ENCODE measurements at regions not wholly inside any gene's neighbourhood (a gene's known extent, or its start where the extent isn't known, plus 50 kb on each side); places are given as distances from the start of the nearest gene placed in this dataset.
"Not testable (repeated sequence)": the region's sequence is repeated elsewhere in the genome, so short reads cannot be mapped to it uniquely, and the experiment has no call there.

DNA sequence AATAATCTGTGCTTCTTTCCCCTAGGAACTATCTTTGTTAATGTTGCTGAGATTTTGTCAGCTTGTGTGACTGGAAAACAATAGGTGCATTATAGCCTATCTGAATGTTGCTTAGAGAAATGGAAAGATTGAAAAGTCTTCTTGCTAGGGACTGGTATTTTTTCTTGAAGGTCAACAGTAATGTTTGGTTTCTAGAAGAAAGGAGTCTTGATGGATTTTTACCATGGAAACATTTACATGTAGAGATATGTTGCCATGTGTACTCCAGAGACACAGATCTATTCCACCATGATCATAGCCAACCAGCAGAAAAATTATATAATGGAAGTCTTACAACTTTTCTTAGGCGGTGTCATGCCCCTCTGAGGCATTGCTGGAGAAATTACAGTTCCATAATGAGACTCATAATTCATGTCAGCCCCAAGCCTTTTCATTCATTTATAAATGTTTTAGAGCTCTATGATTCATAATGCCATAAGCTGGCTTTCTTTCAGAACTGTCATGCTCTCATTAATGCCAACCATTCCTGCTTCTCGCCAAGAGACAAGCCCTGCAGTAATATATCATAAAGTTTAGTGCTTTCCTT, 175.1 kb upstream of the PTPRZ1 start:
- Mint-ChIP-seq H3K9me3 (no peaks in the 10 kb centered on the region), H3K4me1 (no peaks in the 10 kb centered on the region), H3K36me3 (ENCODE audit: low read depth) (no peaks in the 10 kb centered on the region), H3K4me3 (no peak overlapping the region), H3K27ac (no peak overlapping the region), H3K27me3 (ENCODE audit: low read depth, poor library complexity) (no peaks in the 10 kb centered on the region)
- TF ChIP-seq, protein P1, sequence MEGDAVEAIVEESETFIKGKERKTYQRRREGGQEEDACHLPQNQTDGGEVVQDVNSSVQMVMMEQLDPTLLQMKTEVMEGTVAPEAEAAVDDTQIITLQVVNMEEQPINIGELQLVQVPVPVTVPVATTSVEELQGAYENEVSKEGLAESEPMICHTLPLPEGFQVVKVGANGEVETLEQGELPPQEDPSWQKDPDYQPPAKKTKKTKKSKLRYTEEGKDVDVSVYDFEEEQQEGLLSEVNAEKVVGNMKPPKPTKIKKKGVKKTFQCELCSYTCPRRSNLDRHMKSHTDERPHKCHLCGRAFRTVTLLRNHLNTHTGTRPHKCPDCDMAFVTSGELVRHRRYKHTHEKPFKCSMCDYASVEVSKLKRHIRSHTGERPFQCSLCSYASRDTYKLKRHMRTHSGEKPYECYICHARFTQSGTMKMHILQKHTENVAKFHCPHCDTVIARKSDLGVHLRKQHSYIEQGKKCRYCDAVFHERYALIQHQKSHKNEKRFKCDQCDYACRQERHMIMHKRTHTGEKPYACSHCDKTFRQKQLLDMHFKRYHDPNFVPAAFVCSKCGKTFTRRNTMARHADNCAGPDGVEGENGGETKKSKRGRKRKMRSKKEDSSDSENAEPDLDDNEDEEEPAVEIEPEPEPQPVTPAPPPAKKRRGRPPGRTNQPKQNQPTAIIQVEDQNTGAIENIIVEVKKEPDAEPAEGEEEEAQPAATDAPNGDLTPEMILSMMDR (IDR thresholded peaks at IDR 0.05): no peak
- DNase-seq: no peak

GRCh38 chr7:121696954-121697353, 176.0 kb upstream of the PTPRZ1 start:
- Mint-ChIP-seq H3K27ac (no peak overlapping the region), H3K4me3 (no peak overlapping the region), H3K36me3 (ENCODE audit: low read depth) (no peaks in the 10 kb centered on the region), H3K4me1 (no peaks in the 10 kb centered on the region), H3K27me3 (ENCODE audit: low read depth, poor library complexity) (no peaks in the 10 kb centered on the region), H3K9me3 (no peaks in the 10 kb centered on the region)
- TF ChIP-seq, protein P1 (IDR thresholded peaks at IDR 0.05): no peak
- DNase-seq: no peak

DNA sequence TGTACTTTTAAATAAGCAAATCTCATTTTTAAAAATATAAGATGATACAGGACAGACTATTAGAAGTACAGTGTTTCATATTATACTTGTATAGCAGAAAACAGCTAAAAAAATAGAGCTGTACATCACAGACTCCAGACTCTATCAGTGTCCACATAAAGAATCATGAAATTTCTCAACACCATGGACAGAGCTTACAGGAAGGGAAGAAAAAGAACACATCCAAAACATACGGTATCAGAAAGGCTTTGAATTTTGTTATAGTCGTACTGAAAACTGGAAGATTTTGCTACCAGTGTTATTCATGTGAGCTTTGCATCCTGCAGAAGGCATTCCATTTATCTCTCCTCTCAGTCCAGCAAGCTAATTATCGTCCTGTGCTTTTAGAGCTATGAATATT, 183.2 kb upstream of the PTPRZ1 start:
- H3K4me3 Mint-ChIP-seq: no peak overlapping the region
- H3K27ac Mint-ChIP-seq: no peak overlapping the region
- H3K9me3 Mint-ChIP-seq: peaks cover 3% of the 10 kb centered on the region
- H3K27me3 Mint-ChIP-seq (ENCODE audit: low read depth, poor library complexity): no peaks in the 10 kb centered on the region
- TF ChIP-seq, protein P1 (IDR thresholded peaks at IDR 0.05): no peak
- H3K36me3 Mint-ChIP-seq (ENCODE audit: low read depth): no peaks in the 10 kb centered on the region
- H3K4me1 Mint-ChIP-seq: no peaks in the 10 kb centered on the region
- no peak for DNase-seq

DNA sequence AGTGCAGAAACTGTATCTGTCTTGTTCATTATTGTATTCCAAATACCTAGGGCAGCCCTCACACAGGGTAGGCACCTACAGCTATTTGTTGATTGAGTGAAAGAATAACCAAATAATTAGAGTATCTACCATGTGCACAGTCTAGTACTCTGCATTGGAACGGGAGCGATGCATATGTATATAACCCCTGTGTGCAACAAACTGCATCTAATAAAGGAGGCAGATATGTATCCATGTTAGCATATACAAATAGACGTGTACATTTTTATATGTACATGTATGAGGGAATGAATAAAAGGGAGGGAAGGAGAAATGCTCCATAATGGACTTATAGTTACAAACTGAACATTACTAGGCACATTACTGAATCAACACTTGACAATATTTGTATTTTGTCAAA, 191.3 kb upstream of the PTPRZ1 start:
- Mint-ChIP-seq H3K4me3 (no peak overlapping the region), H3K4me1 (no peaks in the 10 kb centered on the region), H3K9me3 (no peaks in the 10 kb centered on the region), H3K36me3 (ENCODE audit: low read depth) (no peaks in the 10 kb centered on the region), H3K27me3 (ENCODE audit: low read depth, poor library complexity) (no peaks in the 10 kb centered on the region), H3K27ac (no peak overlapping the region)
- TF ChIP-seq, protein P1 (IDR thresholded peaks at IDR 0.05): no peak
- no peak for DNase-seq

DNA sequence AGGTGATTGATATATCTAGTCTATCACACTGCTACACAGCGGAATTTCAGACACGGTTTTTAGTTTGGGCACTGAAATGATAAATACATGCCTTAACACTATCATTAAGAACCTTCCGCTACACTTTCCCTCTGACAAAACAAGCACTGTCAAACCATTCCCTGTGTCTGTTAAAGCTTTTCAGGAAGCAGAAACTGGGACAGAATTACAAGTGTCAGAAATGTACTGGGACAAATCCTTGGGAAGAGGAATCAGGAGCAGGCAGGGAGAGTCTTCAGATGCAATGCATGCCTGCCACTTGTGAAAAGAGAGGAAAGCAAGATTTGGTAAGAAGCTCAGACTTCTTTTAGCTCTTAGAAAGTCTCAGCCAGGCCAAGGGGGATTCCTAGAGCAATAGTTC, 196.8 kb upstream of the PTPRZ1 start:
- Mint-ChIP-seq H3K4me1 (no peaks in the 10 kb centered on the region), H3K36me3 (ENCODE audit: low read depth) (no peaks in the 10 kb centered on the region), H3K9me3 (no peaks in the 10 kb centered on the region), H3K27me3 (ENCODE audit: low read depth, poor library complexity) (no peaks in the 10 kb centered on the region), H3K4me3 (no peak overlapping the region), H3K27ac (no peak overlapping the region)
- TF ChIP-seq, protein P1 (IDR thresholded peaks at IDR 0.05): no peak
- DNase-seq: no peak

DNA sequence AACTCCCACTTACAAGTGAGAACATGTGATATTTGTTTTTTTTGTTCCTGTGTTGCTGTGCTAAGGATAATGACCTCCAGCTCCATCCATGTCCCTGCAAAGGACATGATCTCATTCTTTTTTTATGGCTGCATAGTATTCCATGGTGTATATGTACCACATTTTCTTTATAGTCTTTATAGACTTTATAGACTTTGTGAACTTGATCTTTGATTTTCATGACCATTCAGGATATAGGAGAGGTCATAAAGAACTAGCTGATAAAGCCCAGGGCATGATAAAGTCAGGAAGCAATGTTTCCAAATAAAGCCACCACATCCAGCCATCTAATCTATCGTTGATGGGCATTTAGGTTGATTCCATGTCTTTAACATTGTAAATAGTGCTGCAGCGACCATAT, 198.5 kb upstream of the PTPRZ1 start:
- DNase-seq; H3K4me3 Mint-ChIP-seq; H3K27me3 Mint-ChIP-seq (ENCODE audit: low read depth, poor library complexity); H3K4me1 Mint-ChIP-seq; H3K9me3 Mint-ChIP-seq; H3K27ac Mint-ChIP-seq; H3K36me3 Mint-ChIP-seq (ENCODE audit: low read depth): not testable (repeated sequence)

Data from nephron progenitor cell (in vitro differentiated cells).